GM21723 (cell line): ENCODE measurements at regions not wholly inside any gene's neighbourhood (a gene's known extent, or its start where the extent isn't known, plus 50 kb on each side); places are given as distances from the start of the nearest gene placed in this dataset.

Experiments used
- ATAC-seq: cut with Tn5 transposase; IDR thresholded peaks from one replicate; pipeline ENCODE4 v1.9.1; 2021; ENCODE audit warnings: mild to moderate bottlenecking, moderate library complexity; ENCODE audit not compliant: unreplicated experiment

DNA sequence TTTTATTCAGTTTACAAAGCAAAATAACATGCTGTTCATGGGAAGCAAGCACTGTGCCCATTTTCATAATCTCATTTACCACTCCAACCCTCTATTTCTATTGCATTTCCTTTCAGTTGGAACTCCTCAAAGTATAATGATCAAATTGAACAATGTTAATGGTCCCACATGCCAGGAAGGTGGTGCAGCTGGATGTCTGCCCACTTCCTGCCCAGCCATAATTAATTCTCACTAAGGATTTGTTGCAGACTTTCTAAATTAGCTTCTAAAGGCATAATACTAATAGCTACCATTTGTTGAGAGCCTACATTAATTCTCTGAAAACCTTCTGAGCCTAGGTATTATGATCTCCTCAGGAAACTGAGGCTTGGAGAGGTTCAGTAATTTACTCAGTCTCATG lies 316.1 kb upstream of the TPM1 start:
- ATAC-seq = no peak

DNA sequence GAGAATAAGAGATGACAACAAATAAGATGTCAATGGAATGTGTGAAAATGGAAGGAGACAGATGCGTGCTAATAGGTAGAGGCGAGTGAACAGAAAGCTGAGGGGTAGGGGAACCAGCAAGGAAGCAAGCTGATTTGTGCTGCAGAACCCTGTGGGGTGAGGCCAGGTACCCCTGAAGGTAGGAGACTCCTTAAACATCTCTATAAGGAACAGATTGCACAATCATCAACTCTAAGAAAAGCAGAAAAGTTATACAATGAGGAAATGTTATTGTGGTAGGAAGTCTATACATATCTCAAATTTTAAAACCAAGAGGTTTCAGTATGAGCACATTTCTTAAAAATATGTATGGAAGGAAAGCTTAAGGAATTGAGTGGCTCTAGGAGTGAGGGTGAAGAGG lies 315.0 kb upstream of the TPM1 start:
- ATAC-seq = no peak

DNA sequence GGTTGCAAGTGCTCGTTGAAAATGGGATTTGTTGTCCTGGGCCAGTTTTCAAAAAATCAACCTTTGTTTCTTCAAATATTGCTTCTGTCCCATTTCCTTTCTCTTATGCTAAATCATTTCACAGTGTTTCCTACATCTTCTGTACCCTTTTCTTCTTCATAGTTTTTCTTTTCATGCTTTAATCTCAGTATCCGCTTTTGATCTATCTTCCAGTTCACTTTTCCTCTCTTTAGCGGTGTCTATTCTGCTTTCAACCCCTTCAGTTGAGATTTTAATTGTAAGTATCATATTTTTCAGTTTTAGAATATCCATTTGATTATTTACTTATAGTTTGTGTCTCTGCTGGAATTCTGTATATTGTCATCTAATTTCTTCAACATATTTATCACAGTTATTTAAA lies 311.7 kb upstream of the TPM1 start:
- ATAC-seq = no peak

DNA sequence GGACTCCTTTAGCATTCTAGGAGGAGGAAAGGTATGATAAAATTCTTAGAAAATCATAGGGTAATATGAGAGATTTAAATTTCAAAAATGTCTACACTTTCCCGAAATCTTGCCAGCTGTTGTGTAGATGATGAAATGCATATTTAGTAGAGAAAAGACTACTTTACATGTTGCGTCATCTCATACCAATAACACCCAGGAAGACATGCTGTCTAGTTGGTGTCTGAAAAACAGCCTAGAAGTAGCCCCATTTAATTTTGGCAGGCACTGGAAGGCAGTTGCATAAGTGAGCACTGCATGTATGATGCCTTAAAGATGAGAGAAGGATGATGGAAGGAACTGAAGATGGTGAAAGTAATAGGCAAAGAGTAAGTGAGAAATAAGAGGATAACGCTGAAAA lies 310.5 kb upstream of the TPM1 start:
- no peak for ATAC-seq

DNA sequence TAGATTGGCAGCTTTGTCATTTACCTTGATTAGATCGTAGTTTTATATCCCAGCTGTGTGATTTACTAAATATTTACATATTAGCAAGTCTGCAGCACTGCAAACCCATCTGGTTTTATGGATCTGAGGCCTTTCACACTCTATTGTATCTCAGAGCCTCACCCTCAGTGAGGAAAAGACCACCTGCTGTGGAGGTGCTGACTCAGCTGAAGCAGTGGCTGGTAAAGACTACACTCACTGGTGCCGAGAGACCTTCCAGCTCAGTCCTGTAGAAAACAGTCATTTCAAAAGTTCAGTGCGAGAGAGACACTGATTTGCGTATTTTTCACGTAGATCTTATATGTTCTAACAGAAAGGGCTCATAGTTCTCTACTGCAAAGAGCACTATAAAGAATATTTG lies 307.8 kb upstream of the TPM1 start:
- no peak for ATAC-seq

DNA sequence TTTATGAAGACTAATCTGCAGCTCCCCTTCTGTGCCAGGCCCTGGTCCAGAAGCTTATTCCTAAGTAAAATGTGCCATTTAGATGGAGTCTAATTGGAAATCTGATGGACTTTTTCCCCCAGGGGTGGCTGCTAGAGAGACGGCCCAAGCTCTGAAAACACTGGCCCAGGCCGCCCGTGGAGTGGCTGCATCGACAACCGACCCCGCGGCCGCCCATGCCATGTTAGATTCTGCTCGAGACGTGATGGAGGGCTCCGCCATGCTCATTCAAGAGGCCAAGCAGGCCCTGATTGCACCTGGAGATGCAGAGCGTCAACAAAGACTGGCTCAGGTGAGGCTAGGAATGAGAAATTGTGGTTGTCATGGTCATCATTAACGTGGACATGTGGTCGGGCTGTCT lies 305.8 kb upstream of the TPM1 start:
- ATAC-seq = no peak

DNA sequence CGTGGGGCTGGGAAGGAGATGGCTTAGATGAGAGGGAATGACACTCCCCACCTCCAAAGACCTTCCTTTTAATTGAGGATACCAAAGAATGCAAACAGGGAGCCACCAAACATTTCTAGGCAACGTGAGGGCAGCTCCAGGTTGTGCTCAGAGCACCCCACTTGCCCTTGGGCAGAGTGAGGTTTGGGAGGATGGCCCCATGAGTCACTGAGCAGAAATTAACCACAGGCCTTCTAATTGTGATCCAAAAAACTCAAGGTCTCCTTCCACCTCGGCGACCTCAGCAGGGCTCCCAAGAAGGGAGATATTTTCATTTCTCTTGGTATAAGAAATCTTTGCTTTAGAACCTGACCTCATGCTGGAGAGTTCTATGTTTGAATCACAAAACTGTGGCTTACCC lies 305.0 kb upstream of the TPM1 start:
- no peak for ATAC-seq

DNA sequence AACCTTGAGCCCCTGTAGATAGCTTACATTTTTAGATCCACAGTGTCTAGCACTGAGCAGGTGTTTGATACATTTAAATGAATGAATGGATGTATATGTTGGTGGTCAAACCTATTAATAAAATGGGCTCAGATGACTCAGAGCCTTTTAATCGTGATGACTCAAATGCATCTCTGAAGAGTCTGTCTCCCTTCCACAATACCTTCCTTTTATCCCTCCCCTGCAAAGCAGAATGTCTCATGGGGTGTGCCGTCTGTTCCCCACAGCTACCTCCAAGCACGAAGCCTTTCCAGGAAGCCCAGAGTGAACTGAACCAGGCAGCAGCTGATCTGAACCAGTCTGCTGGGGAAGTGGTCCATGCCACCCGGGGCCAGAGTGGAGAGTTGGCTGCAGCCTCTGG lies 303.5 kb upstream of the TPM1 start:
- ATAC-seq = no peak

DNA sequence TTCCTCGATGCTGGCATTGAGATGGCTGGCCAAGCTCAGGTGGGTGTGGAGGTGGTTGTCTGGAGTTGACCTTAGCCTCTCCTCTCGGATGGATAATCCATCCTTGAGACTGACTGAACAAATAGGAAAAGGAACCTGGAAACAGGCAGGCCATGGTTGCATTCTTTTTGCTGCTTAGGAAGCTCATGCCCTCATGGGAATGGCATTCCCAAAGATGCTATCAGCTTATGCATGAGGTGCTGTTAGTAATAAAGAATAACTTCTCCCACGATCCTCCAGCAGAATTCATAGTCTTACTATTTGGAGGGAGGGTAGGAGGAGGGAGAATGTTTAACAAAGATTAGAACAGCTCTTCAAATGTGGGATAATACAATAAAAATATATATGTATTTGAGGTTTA lies 303.0 kb upstream of the TPM1 start:
- ATAC-seq = no peak

DNA sequence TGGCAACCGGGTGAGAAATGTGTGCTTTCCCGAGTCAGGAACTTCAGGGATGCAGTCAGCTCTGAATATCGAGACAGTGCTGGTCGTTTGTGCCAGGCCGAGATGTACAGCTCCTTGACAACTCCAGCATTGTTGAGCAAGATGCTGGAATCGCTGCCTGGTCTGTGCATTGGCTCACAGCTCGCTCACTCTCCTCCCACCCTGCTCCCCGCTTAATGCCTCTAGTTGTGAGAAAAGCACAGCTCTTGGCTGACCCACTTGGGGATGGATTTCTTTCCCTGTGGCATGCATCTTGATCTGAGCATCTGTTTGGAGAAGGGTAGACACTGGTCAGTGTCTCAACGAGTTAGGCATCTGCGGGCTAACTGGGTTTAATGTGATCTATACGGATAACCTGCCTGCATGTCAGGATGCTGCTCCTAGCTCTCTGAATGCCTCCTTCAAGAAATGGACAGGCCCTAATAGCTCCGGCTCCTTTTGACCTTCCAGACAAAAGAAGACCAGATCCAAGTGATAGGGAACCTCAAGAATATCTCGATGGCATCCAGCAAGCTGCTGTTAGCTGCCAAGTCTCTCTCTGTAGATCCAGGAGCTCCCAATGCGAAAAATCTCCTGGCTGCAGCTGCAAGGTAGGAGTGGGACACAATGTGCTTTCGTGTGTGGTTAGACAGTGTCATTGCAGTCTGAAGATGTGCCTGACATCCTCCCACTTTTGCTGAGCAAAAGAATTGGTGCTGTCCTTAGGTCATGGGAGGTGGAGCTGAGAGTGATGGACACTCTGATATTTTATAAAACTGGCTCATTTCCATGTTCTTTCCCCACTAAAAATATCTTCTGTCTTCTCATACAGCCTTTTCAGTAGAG lies 302.2 kb upstream of the TPM1 start:
- ATAC-seq = no peak

DNA sequence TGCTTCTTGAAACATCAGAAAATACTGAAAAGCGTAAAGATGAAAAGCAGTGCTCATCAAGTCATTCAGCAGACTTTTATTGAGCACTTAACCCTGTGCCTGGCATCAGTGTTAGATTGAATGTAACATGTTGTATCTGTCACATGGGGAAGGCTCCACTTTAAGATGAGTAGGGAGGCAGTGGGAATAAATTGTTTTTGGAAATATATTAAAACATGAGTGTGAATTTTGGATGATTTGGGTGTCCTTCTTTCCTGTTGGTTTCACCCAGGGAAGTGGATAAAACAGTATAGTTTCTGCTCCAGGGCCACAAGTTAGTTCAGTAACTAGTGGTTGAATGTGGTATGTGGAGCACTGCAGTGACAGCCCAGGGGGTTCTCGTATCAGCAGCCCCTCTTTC lies 301.4 kb upstream of the TPM1 start:
- no peak for ATAC-seq

DNA sequence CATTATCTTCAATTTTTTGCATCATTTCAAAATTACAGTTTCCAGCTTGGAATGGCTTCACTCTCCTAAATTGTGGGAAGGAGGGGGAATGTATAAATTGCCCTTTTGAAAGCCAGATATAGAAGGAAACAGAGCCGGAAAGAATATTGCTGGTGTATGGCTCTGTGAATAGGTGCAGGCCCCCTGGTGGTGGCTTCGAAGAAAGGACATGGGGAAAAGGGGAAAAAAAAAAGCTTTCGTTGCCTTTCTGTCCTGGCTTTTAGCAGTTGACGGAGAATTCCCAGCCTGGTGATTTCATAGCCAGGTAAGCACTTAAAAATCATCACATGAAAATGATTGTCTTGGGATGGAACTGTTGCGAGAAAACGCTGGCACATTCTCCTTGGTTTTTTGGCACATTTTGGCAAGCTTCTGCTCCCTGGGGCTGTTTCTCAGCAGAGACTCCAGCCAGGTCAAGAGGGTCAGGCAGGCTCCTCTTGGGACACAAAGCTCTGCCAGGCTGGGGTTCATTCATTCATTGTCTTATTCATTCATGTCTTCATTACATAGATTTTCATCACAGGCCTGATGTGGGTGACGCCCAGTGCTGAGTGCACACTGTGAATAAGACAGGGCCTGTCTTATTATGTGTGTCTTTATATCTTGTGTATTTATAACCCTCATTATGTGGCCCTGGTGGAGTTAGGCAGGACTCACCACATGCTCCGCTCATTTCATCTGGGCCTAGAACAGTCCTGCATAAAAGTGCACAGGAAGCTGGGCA lies 300.0 kb upstream of the TPM1 start:
- ATAC-seq = no peak

DNA sequence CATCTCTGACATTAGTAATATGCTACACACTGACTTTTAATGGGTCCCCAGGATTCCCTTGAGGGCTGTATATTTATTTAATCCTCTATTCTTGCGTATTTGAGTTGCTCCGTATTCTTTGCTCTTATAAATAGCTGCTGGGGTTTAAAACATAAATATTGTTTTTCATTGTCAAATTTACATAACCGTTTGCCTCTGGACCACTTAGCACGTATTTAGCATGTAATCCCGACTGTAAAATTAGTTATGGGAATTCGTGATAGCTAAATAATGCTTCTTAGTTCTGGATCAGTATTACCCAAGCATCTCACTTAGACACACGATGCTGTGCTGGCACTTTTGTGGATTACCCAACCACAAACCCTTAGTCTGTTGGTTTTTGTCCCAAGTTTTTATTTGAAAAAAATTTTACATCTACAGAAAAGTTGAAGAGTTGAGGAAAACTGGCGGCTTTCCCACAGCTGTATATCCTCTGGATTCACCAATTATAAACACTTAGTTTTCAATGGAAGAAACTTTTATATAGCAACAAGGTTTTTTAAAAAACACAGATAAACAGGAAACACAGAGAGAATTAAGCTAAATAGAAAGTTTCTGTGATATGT lies 296.8 kb upstream of the TPM1 start:
- ATAC-seq = no peak

DNA sequence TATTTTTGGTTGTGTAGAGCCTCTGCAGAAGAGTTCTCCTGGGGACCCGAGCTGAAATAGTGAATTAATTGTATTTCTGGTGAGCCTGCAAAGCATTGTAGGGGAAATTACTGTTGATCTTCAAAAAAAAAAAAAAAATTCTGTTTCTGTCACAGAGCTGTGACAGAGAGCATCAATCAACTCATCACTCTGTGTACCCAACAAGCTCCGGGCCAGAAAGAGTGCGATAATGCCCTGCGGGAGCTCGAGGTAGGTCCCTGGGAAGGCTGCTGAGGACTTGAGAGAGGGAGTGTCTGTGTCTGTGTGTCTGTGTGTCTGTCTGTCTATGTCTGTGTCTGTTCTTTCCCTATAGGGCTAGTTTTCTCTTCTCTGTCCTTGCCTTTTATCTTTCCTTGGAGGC lies 294.4 kb upstream of the TPM1 start:
- ATAC-seq = no peak

DNA sequence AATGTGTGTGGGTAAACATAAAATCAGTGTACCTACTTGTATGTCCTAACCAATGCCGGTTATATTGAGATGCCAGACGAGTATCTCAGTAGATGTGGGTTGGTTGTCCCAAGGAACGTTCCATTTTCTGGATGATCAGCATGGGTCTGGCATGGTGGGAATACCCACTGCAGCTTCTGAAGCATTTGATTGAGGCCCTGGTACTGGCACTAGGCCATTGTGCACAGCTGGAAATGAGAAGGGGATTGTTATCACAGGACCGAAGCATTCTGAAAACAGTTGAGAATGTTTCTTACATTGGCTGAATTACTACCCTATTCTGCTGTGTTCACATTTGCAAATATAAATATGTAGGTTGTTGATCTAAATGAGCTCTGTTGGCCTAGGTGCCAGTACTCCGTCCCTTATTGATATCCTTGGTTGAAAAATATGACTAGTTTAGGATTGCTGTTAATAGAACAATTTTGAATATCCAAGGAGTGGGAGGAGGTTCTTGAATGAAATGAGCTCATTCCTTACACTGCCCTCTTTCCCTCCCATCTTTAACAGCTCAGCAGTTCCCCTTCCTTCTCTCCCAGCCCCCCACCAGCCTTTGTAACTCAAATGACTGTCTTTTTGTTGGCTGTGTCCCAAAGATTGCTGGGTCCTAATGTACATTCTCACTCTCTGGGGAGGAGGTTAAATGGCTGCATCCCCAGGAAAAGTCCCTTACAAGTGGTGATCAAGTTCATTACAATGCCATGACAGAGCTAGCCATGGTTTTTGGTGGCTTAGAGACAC lies 293.3 kb upstream of the TPM1 start:
- no peak for ATAC-seq

DNA sequence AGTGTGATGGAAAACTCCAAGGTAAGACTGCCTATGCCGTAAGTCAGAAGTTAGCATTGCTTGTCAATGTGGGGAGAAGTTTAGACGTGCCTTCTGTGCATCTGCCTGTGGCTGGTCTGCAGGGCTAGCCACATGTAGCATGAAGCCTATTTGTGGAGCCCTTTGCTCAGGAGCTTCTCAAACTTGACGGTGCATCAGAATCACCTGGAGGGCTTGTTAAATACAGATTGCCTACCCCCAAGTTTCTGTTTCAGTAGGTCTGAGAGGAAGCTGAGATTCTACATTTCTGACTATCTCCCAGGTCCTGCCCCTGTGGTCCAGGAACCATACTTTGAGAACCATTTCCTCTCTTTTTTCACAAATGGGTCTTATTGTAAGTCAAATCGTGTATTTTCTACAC lies 292.1 kb upstream of the TPM1 start:
- no peak for ATAC-seq

DNA sequence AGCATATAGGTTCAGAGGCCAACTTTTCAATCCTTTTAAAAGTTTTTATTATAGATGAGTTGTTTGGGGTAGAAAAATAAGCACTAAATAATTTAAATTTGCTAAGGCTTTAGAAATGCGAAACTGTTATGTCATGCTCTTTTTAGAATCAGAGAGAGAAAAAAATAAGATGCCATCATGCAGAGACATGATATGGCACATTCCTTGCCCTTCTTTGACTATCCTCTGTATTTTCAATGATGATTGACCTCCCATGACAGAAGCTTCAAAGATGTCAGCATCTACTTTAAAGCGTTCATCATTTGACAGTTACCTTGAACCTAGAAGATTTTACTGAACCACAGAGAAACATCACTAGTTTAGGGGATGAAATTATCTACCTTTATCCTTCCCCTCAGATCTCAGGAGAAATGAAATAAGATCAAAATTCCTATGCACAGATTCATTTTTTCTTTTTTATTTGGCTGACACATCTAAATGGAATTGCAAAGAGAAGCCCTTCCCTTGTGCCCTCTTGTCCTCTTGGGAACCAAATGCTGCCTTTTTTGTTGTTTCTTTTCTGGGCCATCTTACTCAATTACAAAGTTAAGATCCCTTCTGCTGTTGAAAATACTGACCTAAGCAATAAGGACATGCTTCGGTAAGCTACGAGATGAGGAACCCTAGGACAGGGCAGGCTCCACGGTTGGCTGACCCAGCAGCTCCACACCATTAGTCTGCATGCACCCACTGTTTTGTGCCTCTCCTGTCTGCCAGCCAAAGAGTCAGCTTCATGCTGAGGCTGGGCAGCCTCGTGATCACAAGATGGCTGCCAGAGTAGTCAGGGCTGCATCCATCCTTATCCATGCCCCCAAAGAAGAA lies 289.7 kb upstream of the TPM1 start:
- no peak for ATAC-seq

DNA sequence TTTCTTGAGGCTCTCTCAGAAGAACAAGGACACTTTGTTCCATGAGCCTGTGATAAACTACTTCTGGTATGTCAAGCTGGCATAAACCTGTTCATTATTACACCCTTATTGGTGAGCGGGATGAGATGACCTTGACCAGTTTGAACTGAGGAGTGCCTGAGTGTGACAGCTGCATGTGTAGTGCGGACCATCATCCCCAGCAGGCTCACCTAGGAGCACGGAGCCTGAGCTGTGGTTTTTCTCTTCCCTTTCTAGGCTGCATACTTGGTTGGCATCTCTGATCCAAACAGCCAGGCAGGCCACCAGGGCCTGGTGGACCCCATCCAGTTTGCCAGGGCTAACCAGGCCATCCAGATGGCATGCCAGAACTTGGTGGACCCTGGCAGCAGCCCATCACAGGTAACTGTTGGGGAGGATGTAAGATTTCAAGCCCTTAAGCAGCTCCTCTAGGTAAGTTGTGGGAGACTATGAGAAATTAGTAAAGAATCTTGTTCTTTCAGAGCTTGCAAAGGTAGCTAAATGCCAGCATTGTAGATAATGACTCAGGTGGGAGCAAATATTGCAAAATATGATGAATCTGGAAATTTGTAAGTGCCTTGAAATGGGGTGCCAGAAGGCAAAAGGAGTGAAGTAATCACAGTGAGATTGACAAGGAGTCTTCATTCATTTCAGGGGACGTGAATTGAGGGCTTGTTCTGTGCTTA lies 288.9 kb upstream of the TPM1 start:
- no peak for ATAC-seq

DNA sequence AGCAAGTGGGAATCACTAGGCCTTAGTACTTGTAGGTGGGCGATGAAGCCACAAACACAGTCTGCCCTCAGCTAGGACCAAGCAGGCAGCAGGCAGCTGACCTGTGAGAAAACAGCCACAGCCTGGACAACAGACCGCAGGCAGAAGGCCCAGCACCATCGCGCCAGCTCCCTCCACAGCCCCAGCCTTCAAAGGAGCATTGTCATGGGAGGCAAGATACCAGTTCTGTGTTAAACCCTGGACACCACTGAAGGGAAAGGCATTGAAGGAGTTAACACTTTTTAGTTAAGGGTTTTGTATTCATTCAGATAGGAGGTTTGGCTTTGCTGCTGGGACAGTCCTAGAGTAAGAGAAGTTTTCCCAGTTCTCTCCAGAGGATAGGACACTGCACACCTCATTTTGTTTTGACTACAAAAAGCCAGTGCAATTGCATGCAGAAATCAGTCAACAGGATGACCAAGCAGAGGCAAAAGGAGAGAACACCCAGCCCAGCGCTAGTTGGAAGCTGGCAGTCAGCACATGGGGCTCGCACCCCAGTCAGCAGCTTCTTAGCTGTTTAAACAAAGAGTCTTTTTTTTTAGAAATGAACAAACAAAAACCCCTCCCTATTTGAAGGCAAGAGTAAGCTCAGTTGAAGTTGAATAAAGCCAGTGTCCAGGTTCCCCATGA lies 286.1 kb upstream of the TPM1 start:
- ATAC-seq = no peak
